GM06990 (cell line): ENCODE measurements at regions not wholly inside any gene's neighbourhood (a gene's known extent, or its start where the extent isn't known, plus 50 kb on each side); places are given as distances from the start of the nearest gene placed in this dataset.

Experiments
- DNase-seq: peaks from one replicate; pipeline ENCODE4 v3.0.0-alpha.2; 2011; ENCODE audit not compliant: insufficient read length; ENCODE audit errors: extremely low read depth
- H3K27me3 ChIP-seq: replicated peaks from 2 replicates; pipeline ENCODE4 v1.6.0; 2011; ENCODE audit warnings: low read length; ENCODE audit not compliant: control insufficient read depth, insufficient read depth
- H3K36me3 ChIP-seq: 2 replicates; pipeline ENCODE4 v1.5.1; 2011; ENCODE audit warnings: low read length; ENCODE audit not compliant: control insufficient read depth, insufficient read depth
- H3K4me3 ChIP-seq: replicated peaks from 2 replicates; pipeline ENCODE4 v1.5.1; 2011; ENCODE audit warnings: low read depth, mild to moderate bottlenecking, control low read depth, low read length
- TF ChIP-seq, protein P1 (sequence below): IDR thresholded peaks from 2 replicates; pipeline ENCODE4 v1.5.1; 2011; ENCODE audit warnings: low read length, control low read depth, mild to moderate bottlenecking, inconsistent platforms; ENCODE audit not compliant: insufficient read depth, poor library complexity, severe bottlenecking

DNA sequence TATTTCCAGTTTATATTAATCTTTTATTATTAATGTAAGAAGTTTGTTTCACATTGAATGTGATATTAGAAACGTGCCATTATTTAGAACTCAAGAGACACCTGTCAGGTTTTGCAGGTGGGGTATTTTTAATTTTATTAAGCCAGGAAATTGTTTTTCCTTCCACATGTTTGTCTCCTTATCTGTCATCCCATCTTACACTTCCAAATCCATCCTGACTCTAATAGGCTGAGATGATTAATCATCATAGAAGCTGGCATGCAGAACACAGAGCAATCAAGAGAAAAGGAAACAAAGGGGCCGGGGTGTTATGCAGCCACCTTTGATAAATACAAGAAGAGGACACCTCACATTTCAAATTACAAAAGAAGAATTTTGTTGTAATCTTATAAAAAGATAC is 506.5 kb downstream of the ISL1 start:
- DNase-seq: no peak
- no peaks in the 10 kb centered on the region for H3K36me3 ChIP-seq

DNA sequence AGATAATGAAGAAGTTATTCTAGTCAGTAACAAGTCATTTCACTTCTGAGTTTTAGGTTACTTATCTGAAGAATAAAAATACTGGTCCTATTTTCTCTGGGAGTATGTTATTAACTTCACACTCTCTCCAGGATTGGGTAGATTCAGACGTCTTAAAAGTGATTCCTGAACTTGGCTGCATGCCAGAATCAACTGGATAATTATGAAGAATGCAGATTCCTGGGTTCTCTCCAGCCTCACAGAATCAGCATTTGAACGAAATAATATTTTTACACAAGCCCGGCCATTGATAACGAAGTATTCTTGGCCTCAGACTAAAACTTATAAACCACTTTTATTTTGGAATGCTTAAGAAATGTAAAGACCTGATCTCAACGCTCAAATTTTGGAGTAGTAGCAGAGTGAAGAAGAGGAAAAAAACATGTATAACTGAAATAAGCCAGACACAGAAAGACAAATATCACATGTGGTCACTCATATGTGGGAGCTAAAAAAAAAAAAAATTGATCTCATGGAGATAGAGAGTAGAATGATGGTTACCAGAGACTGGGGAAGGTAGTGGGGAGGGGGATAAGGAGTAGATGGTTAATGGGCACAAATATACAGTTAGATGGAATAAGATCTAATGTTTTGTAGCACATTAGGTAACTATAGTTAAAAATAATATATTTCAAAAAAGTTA is 507.3 kb downstream of the ISL1 start:
- TF ChIP-seq, protein P1, sequence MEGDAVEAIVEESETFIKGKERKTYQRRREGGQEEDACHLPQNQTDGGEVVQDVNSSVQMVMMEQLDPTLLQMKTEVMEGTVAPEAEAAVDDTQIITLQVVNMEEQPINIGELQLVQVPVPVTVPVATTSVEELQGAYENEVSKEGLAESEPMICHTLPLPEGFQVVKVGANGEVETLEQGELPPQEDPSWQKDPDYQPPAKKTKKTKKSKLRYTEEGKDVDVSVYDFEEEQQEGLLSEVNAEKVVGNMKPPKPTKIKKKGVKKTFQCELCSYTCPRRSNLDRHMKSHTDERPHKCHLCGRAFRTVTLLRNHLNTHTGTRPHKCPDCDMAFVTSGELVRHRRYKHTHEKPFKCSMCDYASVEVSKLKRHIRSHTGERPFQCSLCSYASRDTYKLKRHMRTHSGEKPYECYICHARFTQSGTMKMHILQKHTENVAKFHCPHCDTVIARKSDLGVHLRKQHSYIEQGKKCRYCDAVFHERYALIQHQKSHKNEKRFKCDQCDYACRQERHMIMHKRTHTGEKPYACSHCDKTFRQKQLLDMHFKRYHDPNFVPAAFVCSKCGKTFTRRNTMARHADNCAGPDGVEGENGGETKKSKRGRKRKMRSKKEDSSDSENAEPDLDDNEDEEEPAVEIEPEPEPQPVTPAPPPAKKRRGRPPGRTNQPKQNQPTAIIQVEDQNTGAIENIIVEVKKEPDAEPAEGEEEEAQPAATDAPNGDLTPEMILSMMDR: no peak
- no peaks in the 10 kb centered on the region for H3K27me3 ChIP-seq
- no peak overlapping the region for H3K4me3 ChIP-seq
- no peaks in the 10 kb centered on the region for H3K36me3 ChIP-seq
- no peak for DNase-seq

More for the DNA sequence above, 506.5 kb downstream of the ISL1 start:
- H3K27me3 ChIP-seq: no peaks in the 10 kb centered on the region
- TF ChIP-seq, protein P1: no peak
- H3K4me3 ChIP-seq: no peak overlapping the region

DNA sequence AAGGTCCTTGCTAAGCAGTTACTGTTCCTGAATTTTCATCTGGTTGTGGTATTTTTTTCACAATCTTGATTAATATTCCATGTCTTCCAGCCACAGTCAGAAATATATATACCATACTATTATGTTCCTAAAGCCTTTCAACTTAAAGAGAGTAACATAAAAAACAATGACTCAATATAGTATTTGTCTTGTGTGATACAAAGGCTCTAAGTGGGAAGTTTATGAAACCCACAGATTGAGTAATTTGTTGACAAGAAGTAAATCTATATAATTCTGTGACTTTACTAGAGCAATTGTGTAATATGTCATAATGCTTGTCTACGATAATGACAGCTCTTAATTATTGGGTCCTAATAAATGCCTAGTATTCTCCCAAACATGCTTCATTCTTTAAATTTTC is 509.4 kb downstream of the ISL1 start:
- Histone ChIP-seq H3K27me3 (no peaks in the 10 kb centered on the region), H3K4me3 (no peak overlapping the region), H3K36me3 (no peaks in the 10 kb centered on the region)
- DNase-seq: no peak
- TF ChIP-seq, protein P1: no peak

DNA sequence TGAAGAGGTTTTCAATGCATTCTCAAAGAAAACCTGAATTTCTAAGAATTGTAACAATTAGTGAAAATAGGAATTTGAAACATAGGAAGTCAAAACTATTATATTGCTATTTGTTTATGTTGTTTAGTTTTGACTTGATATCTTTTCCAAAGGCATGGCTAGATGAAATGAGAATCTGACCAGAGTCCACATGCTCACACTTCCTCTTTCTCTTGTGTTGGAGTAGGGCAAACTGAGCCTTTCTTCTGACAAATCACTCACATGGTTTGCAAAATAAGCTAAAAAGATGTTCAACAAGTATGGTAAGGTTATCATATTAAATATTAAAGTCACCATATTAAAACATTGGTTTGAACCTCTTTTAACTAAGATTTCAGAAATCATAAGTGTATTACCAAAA is 512.6 kb downstream of the ISL1 start:
- H3K4me3 ChIP-seq: no peak overlapping the region
- H3K27me3 ChIP-seq: no peaks in the 10 kb centered on the region
- TF ChIP-seq, protein P1: no peak
- no peaks in the 10 kb centered on the region for H3K36me3 ChIP-seq
- DNase-seq: no peak

DNA sequence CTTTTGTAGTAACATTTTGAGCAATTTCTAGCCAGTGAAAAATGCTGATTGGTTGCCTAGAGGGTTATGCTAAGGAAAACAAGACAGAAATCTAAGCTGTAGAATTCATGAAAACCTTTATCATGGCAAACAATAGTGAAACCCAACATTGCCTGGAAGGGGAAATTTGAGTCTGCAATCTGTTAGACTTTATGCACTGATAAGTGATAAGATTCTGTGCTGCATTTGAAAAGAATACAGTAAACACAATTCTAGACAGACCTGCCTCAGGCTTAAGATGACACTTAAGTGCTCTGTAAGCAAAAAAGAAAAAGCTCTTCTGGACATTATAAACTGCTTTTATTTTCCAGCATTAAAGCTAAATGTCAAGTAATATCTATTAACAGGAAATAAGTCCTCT is 519.3 kb downstream of the ISL1 start:
- no peak overlapping the region for H3K4me3 ChIP-seq
- H3K36me3 ChIP-seq: no peaks in the 10 kb centered on the region
- no peak for DNase-seq
- TF ChIP-seq, protein P1: no peak
- H3K27me3 ChIP-seq: no peaks in the 10 kb centered on the region

DNA sequence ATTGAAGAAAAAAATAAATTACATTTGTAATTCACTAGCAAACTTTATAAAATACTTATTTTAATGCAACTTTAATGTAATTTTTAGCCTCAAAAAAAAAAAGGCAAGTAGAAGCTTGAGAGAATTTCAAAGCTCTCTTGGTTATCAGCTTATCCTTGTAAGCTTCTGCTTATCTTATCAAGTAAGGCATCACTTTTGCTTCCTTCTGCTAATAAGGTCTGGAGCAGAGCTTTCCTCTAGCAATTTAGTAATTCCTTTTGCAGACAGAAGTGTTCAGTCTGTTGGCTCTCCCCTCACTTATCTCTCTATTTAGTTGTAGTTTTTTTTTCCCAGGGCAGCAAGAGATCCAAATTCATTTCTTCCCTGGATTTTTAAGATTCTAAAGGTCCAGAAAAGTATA is 525.0 kb downstream of the ISL1 start:
- Histone ChIP-seq H3K4me3 (no peak overlapping the region), H3K36me3 (no peaks in the 10 kb centered on the region), H3K27me3 (no peaks in the 10 kb centered on the region)
- DNase-seq: no peak
- TF ChIP-seq, protein P1: no peak
